GM12872 (cell line): ENCODE measurements at regions not wholly inside any gene's neighbourhood (a gene's known extent, or its start where the extent isn't known, plus 50 kb on each side); places are given as distances from the start of the nearest gene placed in this dataset.

Source experiments
- TF ChIP-seq, protein P1 (sequence below): IDR thresholded peaks from 3 replicates; pipeline ENCODE4 v1.5.1; 2011; ENCODE audit warnings: low read depth, mild to moderate bottlenecking, low read length, moderate library complexity; ENCODE audit not compliant: insufficient read depth

DNA sequence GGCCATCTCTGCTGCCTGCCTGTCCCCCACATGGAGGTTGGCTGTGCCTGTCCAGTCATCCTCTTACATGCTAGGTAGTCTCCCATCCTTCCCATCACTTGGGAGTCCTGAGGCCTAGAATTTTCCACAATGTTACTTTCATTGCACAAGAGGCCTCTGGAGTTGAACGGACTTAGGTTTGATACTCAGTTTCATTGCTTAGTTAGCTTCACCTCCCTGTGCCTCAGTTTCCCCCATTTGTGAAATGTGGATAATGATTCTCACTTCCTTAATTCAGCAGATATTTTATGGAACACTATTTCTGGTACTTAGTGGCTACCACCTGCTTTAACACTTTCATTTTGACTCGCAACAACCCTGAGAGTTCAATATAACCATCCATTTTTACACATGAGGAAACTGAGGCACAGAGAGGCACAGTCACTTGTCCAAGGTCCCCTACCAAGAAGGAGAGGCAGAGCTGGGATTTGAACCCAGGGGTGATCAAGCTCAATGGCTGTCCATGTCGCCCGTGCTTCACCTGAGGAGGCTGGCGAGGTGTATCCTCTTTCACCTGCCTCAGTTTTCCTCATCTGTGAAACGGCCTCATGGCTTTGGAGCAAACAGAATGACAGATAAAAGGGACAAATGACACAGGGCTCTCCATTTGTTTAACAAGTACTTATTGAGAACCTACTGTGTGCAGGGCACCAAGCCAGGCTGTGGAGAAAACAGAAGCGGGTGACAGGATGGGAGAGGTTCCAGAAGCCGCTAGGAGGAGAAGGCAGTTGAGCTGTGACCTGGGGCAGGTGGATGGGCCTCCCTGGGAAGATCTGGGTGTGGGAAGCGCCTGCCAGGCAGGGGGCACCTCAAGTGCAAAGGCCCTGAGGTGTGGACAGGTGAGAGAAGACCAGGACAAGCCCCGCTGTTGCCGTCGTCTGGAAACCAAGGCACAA is 154.3 kb upstream of the PTPN1 start:
- TF ChIP-seq, protein P1, sequence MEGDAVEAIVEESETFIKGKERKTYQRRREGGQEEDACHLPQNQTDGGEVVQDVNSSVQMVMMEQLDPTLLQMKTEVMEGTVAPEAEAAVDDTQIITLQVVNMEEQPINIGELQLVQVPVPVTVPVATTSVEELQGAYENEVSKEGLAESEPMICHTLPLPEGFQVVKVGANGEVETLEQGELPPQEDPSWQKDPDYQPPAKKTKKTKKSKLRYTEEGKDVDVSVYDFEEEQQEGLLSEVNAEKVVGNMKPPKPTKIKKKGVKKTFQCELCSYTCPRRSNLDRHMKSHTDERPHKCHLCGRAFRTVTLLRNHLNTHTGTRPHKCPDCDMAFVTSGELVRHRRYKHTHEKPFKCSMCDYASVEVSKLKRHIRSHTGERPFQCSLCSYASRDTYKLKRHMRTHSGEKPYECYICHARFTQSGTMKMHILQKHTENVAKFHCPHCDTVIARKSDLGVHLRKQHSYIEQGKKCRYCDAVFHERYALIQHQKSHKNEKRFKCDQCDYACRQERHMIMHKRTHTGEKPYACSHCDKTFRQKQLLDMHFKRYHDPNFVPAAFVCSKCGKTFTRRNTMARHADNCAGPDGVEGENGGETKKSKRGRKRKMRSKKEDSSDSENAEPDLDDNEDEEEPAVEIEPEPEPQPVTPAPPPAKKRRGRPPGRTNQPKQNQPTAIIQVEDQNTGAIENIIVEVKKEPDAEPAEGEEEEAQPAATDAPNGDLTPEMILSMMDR = no peak

DNA sequence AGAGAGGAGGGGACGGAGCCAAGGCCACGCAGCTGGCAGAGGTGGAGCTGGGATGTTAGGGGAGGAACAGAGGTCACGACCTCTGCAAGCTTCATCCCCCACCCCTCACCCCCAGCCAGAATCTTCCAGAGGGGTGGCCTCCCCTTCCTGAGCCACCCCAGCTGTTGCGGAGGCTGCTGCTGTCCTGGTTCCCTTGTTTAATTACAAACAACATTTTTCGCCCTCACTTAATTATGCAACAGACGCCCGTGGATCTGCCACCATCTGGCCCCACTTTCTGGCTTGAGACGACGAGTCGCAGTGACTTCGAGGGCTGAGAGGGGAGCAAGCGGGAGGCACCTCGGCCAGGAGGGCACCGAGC is 153.7 kb upstream of the PTPN1 start:
- TF ChIP-seq, protein P1 = no peak

DNA sequence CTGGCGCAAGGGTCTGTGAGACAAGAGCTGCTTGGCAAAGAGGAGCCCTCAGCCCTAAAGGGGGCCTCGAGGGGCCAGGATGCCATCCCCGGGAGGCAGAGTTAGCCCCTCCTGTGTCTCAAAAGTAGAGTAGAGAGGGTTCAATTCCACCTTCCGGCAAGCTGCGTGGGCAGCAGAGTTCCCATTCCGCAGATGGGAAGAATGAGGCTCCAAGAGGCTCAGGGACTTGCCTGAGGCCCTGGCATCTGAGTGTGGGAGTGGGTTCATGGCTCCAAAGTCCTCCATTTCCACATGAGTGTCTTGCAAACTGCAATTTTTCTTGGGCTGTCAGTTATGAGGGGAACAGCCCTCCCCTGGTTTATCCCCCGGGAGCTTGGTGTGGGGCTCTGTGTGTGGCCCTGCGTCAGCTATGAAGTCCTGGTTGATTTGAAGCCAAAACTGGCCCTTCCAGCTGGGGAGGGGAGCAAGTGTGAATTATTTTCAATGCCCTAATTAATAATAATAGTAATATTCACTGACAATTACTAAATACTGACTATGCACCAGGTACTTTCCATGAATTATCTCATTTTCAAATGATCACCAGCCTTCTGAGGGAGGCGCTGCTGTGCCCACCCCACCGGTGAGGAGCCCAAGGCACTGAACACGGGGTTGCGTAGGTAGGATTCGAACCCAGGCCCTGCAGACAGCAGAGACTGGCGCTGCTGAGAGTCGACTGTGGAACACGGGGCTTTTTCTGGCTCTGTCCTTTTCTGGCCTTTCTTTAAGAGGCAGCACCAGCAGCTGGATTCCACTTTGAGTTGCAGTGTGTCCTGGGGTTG is 153.0 kb upstream of the PTPN1 start:
- TF ChIP-seq, protein P1 = no peak

DNA sequence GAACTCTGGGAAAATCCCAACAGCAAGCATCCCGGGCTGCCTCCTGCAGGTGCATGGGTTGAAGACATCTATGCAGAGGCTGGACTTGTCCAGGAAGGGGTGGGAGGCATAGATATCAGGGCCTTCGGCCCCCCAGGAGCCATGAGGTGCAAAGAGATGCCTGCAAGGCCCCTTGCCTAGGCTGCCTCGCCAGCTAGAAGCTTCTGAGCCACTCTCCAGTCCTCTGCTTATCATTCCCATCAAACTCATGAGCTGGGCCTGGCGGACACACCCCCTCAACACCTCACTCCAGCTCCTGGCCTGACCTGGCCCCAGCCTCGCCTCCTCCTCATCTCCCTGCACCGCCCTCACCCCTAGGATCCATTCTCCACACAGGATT is 152.4 kb upstream of the PTPN1 start:
- TF ChIP-seq, protein P1 = no peak

DNA sequence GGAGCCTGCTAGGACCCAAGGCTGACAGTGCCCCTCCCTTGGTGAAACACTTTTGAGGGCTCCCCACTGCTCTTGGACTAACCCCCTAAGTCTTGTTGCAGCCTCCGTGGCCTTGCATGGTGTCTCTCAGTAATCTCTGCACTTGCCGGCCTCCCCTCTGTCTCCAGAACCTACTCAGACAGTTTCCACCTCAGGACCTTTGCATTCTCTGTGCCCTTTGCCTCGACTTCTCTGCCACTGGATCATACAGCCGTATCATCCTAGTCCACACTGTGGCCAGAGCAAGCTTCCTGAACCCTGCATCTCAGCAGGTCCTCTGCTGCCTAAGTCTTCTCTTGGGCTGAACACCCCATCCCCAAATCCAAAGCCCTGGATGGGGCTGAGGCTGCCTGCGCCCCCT is 152.0 kb upstream of the PTPN1 start:
- TF ChIP-seq, protein P1 = no peak

DNA sequence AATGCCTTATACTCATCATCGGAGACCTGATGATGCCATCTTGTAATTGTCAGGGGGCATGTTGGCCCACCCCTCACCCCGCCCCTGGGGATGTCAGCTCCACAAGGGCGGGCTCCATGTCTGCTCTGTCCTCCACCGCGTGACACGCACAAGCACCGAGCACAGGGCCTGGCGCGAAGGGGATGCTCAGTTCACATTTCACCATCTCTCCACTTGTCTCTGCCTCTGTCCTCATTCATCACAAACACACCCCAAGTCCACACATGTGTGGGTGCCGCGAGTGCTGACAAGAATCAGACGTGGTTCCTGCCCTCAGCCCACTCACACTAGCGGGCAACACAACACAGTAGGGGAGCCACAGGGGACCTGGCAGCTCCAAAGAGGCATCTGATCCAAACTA is 151.2 kb upstream of the PTPN1 start:
- TF ChIP-seq, protein P1 = no peak

DNA sequence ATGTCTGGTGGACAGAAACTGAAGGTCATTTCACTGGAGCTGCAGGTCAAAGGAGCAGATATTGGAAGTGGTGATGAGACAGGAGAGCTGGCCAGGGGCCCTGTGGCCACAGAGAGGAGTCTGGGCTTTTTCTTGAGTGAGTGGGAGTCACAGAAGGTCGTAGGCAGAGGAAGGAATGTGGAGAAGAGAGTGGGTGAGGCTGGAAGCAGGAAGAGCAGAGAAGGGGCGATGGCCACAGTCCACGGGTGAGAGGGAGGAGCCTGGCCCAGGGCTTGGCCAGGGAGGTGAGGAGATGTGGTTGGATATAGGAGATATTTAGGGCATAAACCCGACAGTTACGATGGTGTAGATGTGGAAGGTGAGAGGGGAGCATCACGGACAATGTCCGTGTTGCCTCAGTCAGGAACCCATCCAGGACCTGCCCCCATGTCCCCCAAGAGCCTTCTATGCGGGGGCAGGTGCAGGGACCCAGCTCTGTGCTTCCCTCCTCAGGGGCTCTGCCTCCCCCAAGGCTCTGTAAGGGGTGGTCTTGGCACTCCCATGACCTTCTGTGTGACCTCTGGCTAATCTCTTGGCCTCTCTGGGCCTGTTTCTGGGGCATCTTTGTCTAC is 150.5 kb upstream of the PTPN1 start:
- TF ChIP-seq, protein P1 = no peak
